ENCODE measurements at regions not wholly inside any gene's neighbourhood (a gene's known extent, or its start where the extent isn't known, plus 50 kb on each side); places are given as distances from the start of the nearest gene placed in this dataset.

DNA sequence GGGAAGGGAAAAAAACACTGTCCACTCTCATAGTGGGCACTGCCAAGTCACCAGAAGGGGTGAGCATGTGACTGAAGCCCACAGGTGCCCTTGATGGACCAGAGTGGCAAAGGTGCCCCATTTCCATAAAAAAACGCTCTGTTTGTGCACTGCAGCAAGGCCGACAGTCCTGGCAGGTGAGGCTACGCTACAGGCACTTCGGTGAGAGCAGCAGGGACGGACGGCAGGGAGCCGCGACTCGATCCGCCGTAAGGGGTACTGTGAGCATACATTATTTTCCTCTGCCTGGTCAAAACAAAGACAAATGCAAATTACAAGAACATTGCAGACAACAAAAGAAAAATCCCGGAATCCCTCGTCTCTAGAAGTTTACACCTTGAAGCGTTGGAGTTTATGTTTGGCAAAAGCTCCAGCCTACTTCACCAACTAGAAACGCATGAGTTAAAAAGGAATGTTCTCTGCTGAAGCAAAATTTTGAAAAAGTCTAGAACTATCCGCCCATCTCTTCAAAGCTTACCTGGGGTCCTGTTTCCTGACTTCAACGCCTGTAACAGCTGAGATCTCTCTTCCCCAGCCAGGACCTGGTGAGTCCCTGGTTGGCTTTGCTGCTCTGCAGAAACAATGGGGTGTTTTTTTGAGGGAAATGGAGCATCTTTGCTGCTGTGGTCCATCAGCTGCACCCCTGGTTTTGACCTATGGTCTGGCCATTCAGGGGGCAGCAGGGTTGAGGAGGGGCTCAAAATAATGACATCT is 52.9 kb upstream of the RFLNA start:
- DNase-seq (ENCODE audit: low read depth) = no peak

DNA sequence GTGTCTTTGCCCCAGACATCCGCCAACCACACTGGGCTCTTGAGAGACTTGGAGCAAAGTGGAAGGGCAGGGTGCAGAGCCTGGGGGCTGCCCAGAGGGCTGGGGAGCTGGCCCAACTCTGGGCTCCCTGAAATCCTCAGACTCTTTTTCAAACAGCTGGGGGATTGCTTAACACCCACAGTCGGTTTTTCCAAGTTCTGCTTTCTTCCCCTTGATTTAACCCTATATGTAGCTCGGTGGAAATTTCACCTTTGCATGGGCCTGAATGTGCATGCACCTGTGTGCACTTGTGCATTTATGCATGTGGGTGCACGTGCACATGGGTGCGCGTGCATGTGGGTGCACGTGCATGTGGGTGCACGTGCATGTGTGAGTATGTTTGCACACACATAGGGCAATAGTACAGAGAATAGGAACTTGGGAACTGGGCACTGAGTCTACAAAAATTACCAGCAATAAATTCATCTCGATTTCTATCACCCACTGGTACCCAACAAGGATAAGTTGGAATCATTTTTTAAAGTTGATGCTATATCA is 52.3 kb upstream of the RFLNA start:
- no peak for DNase-seq (ENCODE audit: low read depth)

DNA sequence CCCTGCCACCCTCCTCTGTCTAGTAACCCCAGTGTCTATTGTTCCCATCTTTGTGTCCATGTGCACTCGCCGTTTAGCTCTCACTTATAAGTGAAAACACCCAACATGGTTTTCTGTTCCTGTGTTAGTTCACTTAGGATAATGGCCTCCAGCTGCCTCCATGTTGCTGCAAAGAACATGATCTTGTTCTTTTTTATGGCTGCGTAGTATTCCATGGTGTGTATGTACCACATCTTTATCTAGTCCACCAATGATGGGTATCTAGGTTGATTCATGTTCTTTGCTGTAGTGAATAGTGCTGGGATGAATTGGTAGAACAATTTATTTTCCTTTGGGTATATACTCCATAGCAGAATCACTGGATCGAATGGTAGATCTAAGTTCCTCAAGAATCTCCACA is 51.0 kb upstream of the RFLNA start:
- DNase-seq (ENCODE audit: low read depth) = no peak

Data from myocyte (in vitro differentiated cells).